ENCODE measurements at regions not wholly inside any gene's neighbourhood (a gene's known extent, or its start where the extent isn't known, plus 50 kb on each side); places are given as distances from the start of the nearest gene placed in this dataset.

- no peak overlapping the region for H3K4me2 ChIP-seq (ENCODE audit: low read depth, low read length)
Measured at GRCh38 chr13:32881777-32882145, 134.5 kb upstream of the KL start.

More at GRCh38 chr13:32881777-32882145, 134.5 kb upstream of the KL start:
- no peak for TF ChIP-seq ZSCAN31 (CRISPR knock-in tag; IDR thresholded peaks at IDR 0.05; ENCODE audit: low read depth)
- no peak for TF ChIP-seq ZNF644 (CRISPR knock-in tag; IDR thresholded peaks at IDR 0.05; ENCODE audit: low read depth)
- TF ChIP-seq ZBTB33 (CRISPR knock-in tag; IDR thresholded peaks at IDR 0.05) = no peak
- no peak for TF ChIP-seq THAP9 (CRISPR knock-in tag; IDR thresholded peaks at IDR 0.05; ENCODE audit: borderline replicate concordance)
- TF ChIP-seq BRCA1 (CRISPR knock-in tag; IDR thresholded peaks at IDR 0.05) = no peak
- no peak for TF ChIP-seq SKIL (CRISPR knock-in tag; IDR thresholded peaks at IDR 0.05; ENCODE audit: borderline replicate concordance)
- TF ChIP-seq JUNB (CRISPR knock-in tag; IDR thresholded peaks at IDR 0.05; ENCODE audit: borderline replicate concordance) = no peak
- no peak for TF ChIP-seq MAF1 (CRISPR knock-in tag; IDR thresholded peaks at IDR 0.05; ENCODE audit: borderline replicate concordance)
- TF ChIP-seq ZNF552 (CRISPR knock-in tag; IDR thresholded peaks at IDR 0.05; ENCODE audit: borderline replicate concordance) = no peak
- no peak for TF ChIP-seq ZNF10 (CRISPR knock-in tag; IDR thresholded peaks at IDR 0.05; ENCODE audit: borderline replicate concordance, low read depth)
- TF ChIP-seq SMAD3 (CRISPR knock-in tag; IDR thresholded peaks at IDR 0.05) = no peak
- TF ChIP-seq SOX5 (CRISPR knock-in tag; IDR thresholded peaks at IDR 0.05; ENCODE audit: borderline replicate concordance) = no peak
- TF ChIP-seq CEBPG (CRISPR knock-in tag; IDR thresholded peaks at IDR 0.05) = no peak
- TF ChIP-seq TBX3 (IDR thresholded peaks at IDR 0.05; ENCODE audit: borderline replicate concordance) = no peak
- no peak for TF ChIP-seq PAXIP1 (CRISPR knock-in tag; conservative IDR thresholded peaks at IDR 0.05)
- no peak for TF ChIP-seq ZNF329 (CRISPR knock-in tag; IDR thresholded peaks at IDR 0.05; ENCODE audit: low read depth)
- 10% methylated on average over 2 of the region's 2 CpGs for WGBS (ENCODE audit: low lambda C conversion rate)
- Histone ChIP-seq H2AFZ (ENCODE audit: low read length) (no peak overlapping the region), H3K27ac (ENCODE audit: extremely low read length, insufficient read depth, low read length) (no peak overlapping the region), H3K27me3 (ENCODE audit: control insufficient read depth in 1 of 2, insufficient read depth in 2 of 2, low read length in 2 of 2) (peaks cover 0 to 3% of the 10 kb centered on the region in 2 experiments; a peak in 1 of 5 replicates), H3K4me1 (ENCODE audit: insufficient read depth, low read length) (no peaks in the 10 kb centered on the region), H3K9me3 (ENCODE audit: low read length) (no peaks in the 10 kb centered on the region), H3K79me2 (ENCODE audit: insufficient read depth, low read length) (no peaks in the 10 kb centered on the region), H3K36me3 (replicated peaks in 1 of 2; ENCODE audit: control insufficient read depth in 1 of 2, insufficient read depth in 2 of 2, low read length in 2 of 2) (no peaks in the 10 kb centered on the region), H3K9ac (ENCODE audit: insufficient read depth, low read depth, low read length) (no peak overlapping the region), H3K4me3 (replicated peaks in 1 of 3; ENCODE audit: insufficient read depth in 1 of 3, low read depth in 2 of 3, low read length in 3 of 3) (no peak overlapping the region), H4K20me1 (ENCODE audit: insufficient read depth, low read length) (no peaks in the 10 kb centered on the region)
- POLR2A ChIA-PET = no interaction called here
- CTCF ChIA-PET (ENCODE audit: low intra/inter-chr PET ratio, low total read pairs) = no interaction called here
- in situ Hi-C loops (cut with HindIII; ENCODE audit: extremely low pct_ligation_motif_present, low pct_unique_long_range_greater_than_20kb) = no loop called here
- ATAC-seq (no peak), FAIRE-seq (no peak), DNase-seq (ENCODE audit: low spot score) (no peak)
- BruUV-seq (replicated peaks) = no TSS peak
- intact Hi-C loops (cut with micrococcal nuclease; ENCODE audit: unreplicated experiment) = no loop called here

All from HepG2 (cell line).